H9 (cell line): ENCODE measurements at regions not wholly inside any gene's neighbourhood (a gene's known extent, or its start where the extent isn't known, plus 50 kb on each side); places are given as distances from the start of the nearest gene placed in this dataset.

ENCODE experiments used
- DNase-seq: peaks from one replicate; pipeline ENCODE4 v3.0.0-alpha.2; 2017
- H2AFZ ChIP-seq: one replicate; pipeline ENCODE4 v1.6.1; 2013; ENCODE audit warnings: mild to moderate bottlenecking, low read length, control low read depth, moderate library complexity
- H2AK5ac ChIP-seq: 2 replicates; pipeline ENCODE4 v1.6.1; 2013; ENCODE audit warnings: low read length, control low read depth, mixed read lengths; ENCODE audit not compliant: insufficient read length
- H2BK120ac ChIP-seq: one replicate; pipeline ENCODE4 v1.6.1; 2013; ENCODE audit warnings: low read depth, mild to moderate bottlenecking, low read length, control low read depth, inconsistent platforms; ENCODE audit not compliant: poor library complexity, severe bottlenecking
- H2BK12ac ChIP-seq: 2 replicates; pipeline ENCODE4 v1.6.1; 2013; ENCODE audit warnings: low read length, control low read depth, mixed read lengths, low read depth; ENCODE audit not compliant: insufficient read length
- H2BK15ac ChIP-seq: 2 replicates; pipeline ENCODE4 v1.6.1; 2013; ENCODE audit warnings: low read depth, low read length, control low read depth
- H2BK20ac ChIP-seq: one replicate; pipeline ENCODE4 v1.6.1; 2013; ENCODE audit warnings: low read depth, mild to moderate bottlenecking, low read length, control low read depth, inconsistent platforms; ENCODE audit not compliant: poor library complexity, severe bottlenecking
- H2BK5ac ChIP-seq: 2 replicates; pipeline ENCODE4 v1.6.1; 2013; ENCODE audit warnings: low read length, control low read depth, mixed read lengths; ENCODE audit not compliant: insufficient read length
- H3K14ac ChIP-seq: 2 replicates; pipeline ENCODE4 v1.6.1; 2013; ENCODE audit warnings: low read length, control low read depth; ENCODE audit not compliant: insufficient read depth
- H3K18ac ChIP-seq: 2 replicates; pipeline ENCODE4 v1.6.1; 2013; ENCODE audit warnings: low read depth, mild to moderate bottlenecking, mixed read lengths, low read length, control low read depth; ENCODE audit not compliant: insufficient read length
- H3K23ac ChIP-seq: 2 replicates; pipeline ENCODE4 v1.6.1; 2013; ENCODE audit warnings: low read length, control low read depth, mixed read lengths, low read depth; ENCODE audit not compliant: insufficient read length
- H3K23me2 ChIP-seq: 2 replicates; pipeline ENCODE4 v1.6.1; 2013; ENCODE audit warnings: low read depth, mild to moderate bottlenecking, mixed read lengths, low read length, control low read depth; ENCODE audit not compliant: insufficient read length, poor library complexity, severe bottlenecking
- H3K27ac ChIP-seq: 2 replicates; pipeline ENCODE4 v1.5.1; 2013; ENCODE audit warnings: low read length, control low read depth, mixed read lengths, low read depth; ENCODE audit not compliant: insufficient read length
- H3K27me3 ChIP-seq: 2 replicates; pipeline ENCODE4 v1.6.1; 2013; ENCODE audit warnings: low read length, control low read depth, inconsistent platforms; ENCODE audit not compliant: insufficient read depth
- H3K4ac ChIP-seq: 2 replicates; pipeline ENCODE4 v1.6.1; 2013; ENCODE audit warnings: low read depth, mild to moderate bottlenecking, control low read depth, inconsistent platforms, low read length, moderate library complexity
- H3K4me1 ChIP-seq: 2 replicates; pipeline ENCODE4 v1.6.1; 2013; ENCODE audit warnings: low read length, control low read depth, inconsistent platforms; ENCODE audit not compliant: insufficient read depth
- H3K4me2 ChIP-seq: 2 replicates; pipeline ENCODE4 v1.6.1; 2013; ENCODE audit warnings: low read length, control low read depth, mixed read lengths; ENCODE audit not compliant: insufficient read length, insufficient read depth
- H3K56ac ChIP-seq: 2 replicates; pipeline ENCODE4 v1.6.1; 2013; ENCODE audit warnings: low read depth, mild to moderate bottlenecking, mixed read lengths, low read length, control low read depth; ENCODE audit not compliant: insufficient read length
- H3K79me1 ChIP-seq: 2 replicates; pipeline ENCODE4 v1.6.1; 2013; ENCODE audit warnings: low read depth, mild to moderate bottlenecking, moderate library complexity, low read length, control low read depth, inconsistent platforms; ENCODE audit not compliant: insufficient read depth, poor library complexity, severe bottlenecking
- H3K79me2 ChIP-seq: 2 replicates; pipeline ENCODE4 v1.6.1; 2013; ENCODE audit warnings: low read length, control low read depth, inconsistent platforms; ENCODE audit not compliant: insufficient read depth
- H3K9ac ChIP-seq: 2 replicates; pipeline ENCODE4 v1.6.1; 2013; ENCODE audit warnings: low read length, control low read depth, mixed read lengths; ENCODE audit not compliant: insufficient read length; ENCODE audit errors: extremely low read depth
- H3K9me3 ChIP-seq: one replicate; pipeline ENCODE4 v1.6.1; 2013; ENCODE audit warnings: low read depth, low read length, inconsistent platforms; ENCODE audit not compliant: control insufficient read depth
- H3T11ph ChIP-seq: one replicate; pipeline ENCODE4 v1.6.1; 2013; ENCODE audit warnings: mild to moderate bottlenecking, low read length, control low read depth, inconsistent platforms
- H4K20me1 ChIP-seq: one replicate; pipeline ENCODE4 v1.6.1; 2013; ENCODE audit not compliant: control insufficient read depth, insufficient read length, insufficient read depth
- H4K5ac ChIP-seq: 2 replicates; pipeline ENCODE4 v1.6.1; 2013; ENCODE audit warnings: low read depth, mild to moderate bottlenecking, mixed read lengths, low read length, control low read depth; ENCODE audit not compliant: insufficient read length
- H4K8ac ChIP-seq: replicated peaks from 2 replicates; pipeline ENCODE4 v1.6.1; 2013; ENCODE audit warnings: low read length, control low read depth, mixed read lengths, low read depth; ENCODE audit not compliant: insufficient read length
- H4K91ac ChIP-seq: 2 replicates; pipeline ENCODE4 v1.6.1; 2013; ENCODE audit warnings: low read depth, mild to moderate bottlenecking, moderate library complexity, mixed read lengths, low read length, control low read depth; ENCODE audit not compliant: insufficient read length
- H3K27ac Mint-ChIP-seq, 3 experiments: 2 replicates in 2 of 3; 3 replicates in 1 of 3; pipeline ENCODE4 v1.8.0; 2020 to 2021; ENCODE audit warnings: mixed read lengths in 3 of 3, mild to moderate bottlenecking in 1 of 3, moderate library complexity in 1 of 3
- H3K27me3 Mint-ChIP-seq: 2 replicates; pipeline ENCODE4 v1.8.0; 2021; ENCODE audit warnings: low read depth, mild to moderate bottlenecking, moderate library complexity, mixed read lengths
- H3K36me3 Mint-ChIP-seq, 3 experiments: 2 replicates in 2 of 3; 3 replicates in 1 of 3; pipeline ENCODE4 v1.8.0; 2020 to 2021; ENCODE audit warnings: low read depth in 3 of 3, mixed read lengths in 3 of 3; ENCODE audit not compliant: insufficient read depth in 1 of 3
- H3K4me1 Mint-ChIP-seq, 2 experiments: 2 replicates each; pipeline ENCODE4 v1.8.0; 2020; ENCODE audit warnings: mixed read lengths in 2 of 2
- H3K4me3 Mint-ChIP-seq, 2 experiments: 2 replicates in 1 of 2; 3 replicates in 1 of 2; pipeline ENCODE4 v1.8.0; 2020 to 2021; ENCODE audit warnings: mild to moderate bottlenecking in 2 of 2, mixed read lengths in 2 of 2, moderate library complexity in 1 of 2
- H3K9me3 Mint-ChIP-seq, 2 experiments: 2 replicates in 1 of 2; 3 replicates in 1 of 2; pipeline ENCODE4 v1.8.0; 2020; ENCODE audit warnings: mild to moderate bottlenecking in 2 of 2, mixed read lengths in 2 of 2, moderate library complexity in 1 of 2
- WGBS: extraction: QIAGEN DNeasy Blood & Tissue Kit; methylation state at CpG from one replicate; pipeline ENCODE4 v1.1.7; 2013; ENCODE audit warnings: missing lambda C conversion rate, low lambda C conversion rate, mixed read lengths; ENCODE audit not compliant: insufficient read length; ENCODE audit errors: extremely low coverage; 5-methylcytosine and 5-hydroxymethylcytosine counted together
- TF ChIP-seq, protein P1 (sequence below): fragments of 200-600 bp; sonication (generic); conservative IDR thresholded peaks from 3 replicates; pipeline ENCODE4 v1.8.0; 2021; ENCODE audit warnings: antibody characterized with exemption, mild to moderate bottlenecking

DNA sequence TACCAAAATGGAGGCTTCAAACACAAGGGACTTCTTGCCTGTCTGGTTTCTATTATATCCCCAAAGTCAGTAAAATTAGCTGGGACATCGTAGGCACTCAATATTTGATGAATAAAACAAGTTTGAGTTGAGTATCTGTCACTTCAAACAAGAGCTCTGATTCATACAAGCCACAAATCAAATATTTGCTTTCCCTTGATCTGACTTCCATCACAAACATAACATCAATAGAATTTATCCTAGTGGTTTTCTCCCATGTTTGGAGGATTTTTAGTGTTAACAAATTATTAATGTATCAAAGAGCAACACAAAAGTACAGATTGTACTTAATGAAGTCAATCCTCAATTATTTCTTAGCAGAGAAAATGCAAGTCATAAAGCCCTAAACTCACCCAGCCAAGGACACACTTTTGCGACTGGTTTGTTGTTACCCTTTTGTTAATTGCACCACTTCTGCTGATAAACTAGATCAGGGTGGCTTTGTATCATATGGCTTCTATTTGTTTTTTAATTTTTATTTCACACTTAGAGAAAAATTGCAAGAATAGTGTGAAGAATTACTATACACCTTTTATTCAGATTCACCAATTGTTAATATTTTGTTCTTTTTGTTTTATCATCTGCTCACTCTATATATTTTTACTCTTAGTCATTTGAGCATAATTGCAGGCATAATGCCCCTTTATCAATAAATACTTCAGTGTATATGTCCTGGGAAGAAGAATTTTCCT is 117.4 kb upstream of the PRDM1 start:
- no peaks in the 10 kb centered on the region for H3K79me2 ChIP-seq
- Mint-ChIP-seq H3K27me3 (peaks cover 2% of the 10 kb centered on the region), H3K4me1 (0 out of 4 replicates have a peak, but pooled peaks cover 5 to 6% of the 10 kb centered on the region in 2 experiments), H3K4me3 (no peak overlapping the region), H3K9me3 (peaks cover 7 to 13% of the 10 kb centered on the region in 2 experiments; a peak in 4 of 5 replicates), H3K36me3 (peaks cover 0 to 16% (median 3%) of the 10 kb centered on the region in 3 experiments; a peak in 3 of 7 replicates), H3K27ac (no peak overlapping the region)
- H3K27ac ChIP-seq: no peak overlapping the region
- H2BK20ac ChIP-seq: no peak overlapping the region
- no peaks in the 10 kb centered on the region for H3K4me1 ChIP-seq
- H3K4me2 ChIP-seq: no peak overlapping the region
- H3K14ac ChIP-seq: no peak overlapping the region
- H2AK5ac ChIP-seq: no peak overlapping the region
- no CpG with 5 or more reads among the region's 2 CpGs for WGBS
- no peak for DNase-seq
- H3K18ac ChIP-seq: no peak overlapping the region
- no peak overlapping the region for H4K5ac ChIP-seq
- no peak overlapping the region for H2AFZ ChIP-seq
- no peaks in the 10 kb centered on the region for H4K20me1 ChIP-seq
- H3K79me1 ChIP-seq: no peaks in the 10 kb centered on the region
- no peak overlapping the region for H2BK12ac ChIP-seq
- H3K4ac ChIP-seq: no peak overlapping the region
- no peak overlapping the region for H3K56ac ChIP-seq
- H4K91ac ChIP-seq: no peak overlapping the region
- H2BK5ac ChIP-seq: no peak overlapping the region
- no peak overlapping the region for H2BK15ac ChIP-seq
- TF ChIP-seq, protein P1, sequence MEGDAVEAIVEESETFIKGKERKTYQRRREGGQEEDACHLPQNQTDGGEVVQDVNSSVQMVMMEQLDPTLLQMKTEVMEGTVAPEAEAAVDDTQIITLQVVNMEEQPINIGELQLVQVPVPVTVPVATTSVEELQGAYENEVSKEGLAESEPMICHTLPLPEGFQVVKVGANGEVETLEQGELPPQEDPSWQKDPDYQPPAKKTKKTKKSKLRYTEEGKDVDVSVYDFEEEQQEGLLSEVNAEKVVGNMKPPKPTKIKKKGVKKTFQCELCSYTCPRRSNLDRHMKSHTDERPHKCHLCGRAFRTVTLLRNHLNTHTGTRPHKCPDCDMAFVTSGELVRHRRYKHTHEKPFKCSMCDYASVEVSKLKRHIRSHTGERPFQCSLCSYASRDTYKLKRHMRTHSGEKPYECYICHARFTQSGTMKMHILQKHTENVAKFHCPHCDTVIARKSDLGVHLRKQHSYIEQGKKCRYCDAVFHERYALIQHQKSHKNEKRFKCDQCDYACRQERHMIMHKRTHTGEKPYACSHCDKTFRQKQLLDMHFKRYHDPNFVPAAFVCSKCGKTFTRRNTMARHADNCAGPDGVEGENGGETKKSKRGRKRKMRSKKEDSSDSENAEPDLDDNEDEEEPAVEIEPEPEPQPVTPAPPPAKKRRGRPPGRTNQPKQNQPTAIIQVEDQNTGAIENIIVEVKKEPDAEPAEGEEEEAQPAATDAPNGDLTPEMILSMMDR: no peak
- H3K9me3 ChIP-seq: no peaks in the 10 kb centered on the region
- H3K23me2 ChIP-seq: no peaks in the 10 kb centered on the region
- H3K9ac ChIP-seq: no peak overlapping the region
- no peak overlapping the region for H4K8ac ChIP-seq
- H2BK120ac ChIP-seq: no peak overlapping the region
- H3K23ac ChIP-seq: no peak overlapping the region
- no peaks in the 10 kb centered on the region for H3K27me3 ChIP-seq
- H3T11ph ChIP-seq: no peak overlapping the region
